Stomach (tissue), 4 donors: ENCODE measurements at regions not wholly inside any gene's neighbourhood (a gene's known extent, or its start where the extent isn't known, plus 50 kb on each side); places are given as distances from the start of the nearest gene placed in this dataset.

Source experiments
- POLR2A ChIP-seq, 4 donors: fragments of 450-650 bp; IDR thresholded peaks; one replicate each; pipeline ENCODE4 v1.6.1; 2016; ENCODE audit warnings: antibody characterized with exemption in 4 of 4, control low read depth in 2 of 4, mild to moderate bottlenecking in 1 of 4, moderate library complexity in 1 of 4
- POLR2AphosphoS5 ChIP-seq, 3 donors: sonication (generic); formaldehyde crosslinking; IDR thresholded peaks; one replicate each; pipeline ENCODE4 v1.6.1; 2016; ENCODE audit warnings: antibody characterized with exemption in 3 of 3
- TF ChIP-seq, protein P1 (sequence below), 7 experiments: fragments of 450-650 bp in 4 of 7; fragments of 200-600 bp in 3 of 7; sonication (generic) in 3 of 7; IDR thresholded peaks; one replicate each; pipeline ENCODE4 v1.5.1; 2016 to 2019; ENCODE audit warnings: antibody characterized with exemption in 7 of 7, control low read depth in 2 of 7, mild to moderate bottlenecking in 1 of 7

DNA sequence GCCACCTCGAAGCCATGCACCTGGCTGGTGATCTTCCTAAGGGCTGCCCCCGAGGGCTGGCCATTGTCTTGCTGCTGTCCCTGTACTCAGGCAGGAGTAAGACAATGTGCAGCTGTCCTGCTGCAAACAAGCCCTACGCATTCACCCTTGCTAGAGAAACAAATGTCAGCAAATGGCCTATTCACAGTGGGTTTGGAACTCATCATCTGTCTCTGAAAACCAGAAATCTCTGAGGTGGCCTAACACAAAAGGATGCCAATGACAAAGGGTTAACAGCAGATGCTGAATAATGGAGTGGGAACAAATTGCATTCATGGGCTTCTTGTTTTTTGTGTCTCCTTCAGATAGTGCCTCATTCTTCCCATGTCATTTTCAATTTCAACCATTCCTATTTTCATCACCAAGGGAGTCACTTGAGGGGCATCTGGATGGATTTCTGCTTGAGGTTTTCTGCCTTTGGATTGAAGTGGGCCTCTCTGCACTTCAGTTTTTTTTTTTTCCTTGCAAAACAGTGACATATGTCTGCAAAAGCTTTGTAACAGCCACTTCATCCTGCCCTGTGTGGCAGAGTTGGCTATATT is 261.6 kb upstream of the VLDLR start:
- TF ChIP-seq, protein P1, sequence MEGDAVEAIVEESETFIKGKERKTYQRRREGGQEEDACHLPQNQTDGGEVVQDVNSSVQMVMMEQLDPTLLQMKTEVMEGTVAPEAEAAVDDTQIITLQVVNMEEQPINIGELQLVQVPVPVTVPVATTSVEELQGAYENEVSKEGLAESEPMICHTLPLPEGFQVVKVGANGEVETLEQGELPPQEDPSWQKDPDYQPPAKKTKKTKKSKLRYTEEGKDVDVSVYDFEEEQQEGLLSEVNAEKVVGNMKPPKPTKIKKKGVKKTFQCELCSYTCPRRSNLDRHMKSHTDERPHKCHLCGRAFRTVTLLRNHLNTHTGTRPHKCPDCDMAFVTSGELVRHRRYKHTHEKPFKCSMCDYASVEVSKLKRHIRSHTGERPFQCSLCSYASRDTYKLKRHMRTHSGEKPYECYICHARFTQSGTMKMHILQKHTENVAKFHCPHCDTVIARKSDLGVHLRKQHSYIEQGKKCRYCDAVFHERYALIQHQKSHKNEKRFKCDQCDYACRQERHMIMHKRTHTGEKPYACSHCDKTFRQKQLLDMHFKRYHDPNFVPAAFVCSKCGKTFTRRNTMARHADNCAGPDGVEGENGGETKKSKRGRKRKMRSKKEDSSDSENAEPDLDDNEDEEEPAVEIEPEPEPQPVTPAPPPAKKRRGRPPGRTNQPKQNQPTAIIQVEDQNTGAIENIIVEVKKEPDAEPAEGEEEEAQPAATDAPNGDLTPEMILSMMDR (IDR thresholded peaks at IDR 0.05) = no peak
- TF ChIP-seq POLR2AphosphoS5 (IDR thresholded peaks at IDR 0.05) = no peak
- no peak for TF ChIP-seq POLR2A (IDR thresholded peaks at IDR 0.05)
